ES-I3 (cell line): ENCODE measurements at regions not wholly inside any gene's neighbourhood (a gene's known extent, or its start where the extent isn't known, plus 50 kb on each side); places are given as distances from the start of the nearest gene placed in this dataset.

Experiments
- H3K36me3 ChIP-seq: 2 replicates; pipeline ENCODE4 v1.6.1; 2013; ENCODE audit warnings: mild to moderate bottlenecking, low read length, control low read depth, moderate library complexity; ENCODE audit not compliant: insufficient read depth
- H3K4me1 ChIP-seq: 2 replicates; pipeline ENCODE4 v1.6.1; 2013; ENCODE audit warnings: mild to moderate bottlenecking, control low read depth, low read length; ENCODE audit not compliant: insufficient read depth
- H3K9ac ChIP-seq: 2 replicates; pipeline ENCODE4 v1.6.1; 2013; ENCODE audit warnings: low read depth, mild to moderate bottlenecking, low read length, moderate library complexity
- H3K9me3 ChIP-seq: 2 replicates; pipeline ENCODE4 v1.6.1; 2013; ENCODE audit warnings: mild to moderate bottlenecking, low read length, moderate library complexity; ENCODE audit not compliant: control insufficient read depth, insufficient read depth

DNA sequence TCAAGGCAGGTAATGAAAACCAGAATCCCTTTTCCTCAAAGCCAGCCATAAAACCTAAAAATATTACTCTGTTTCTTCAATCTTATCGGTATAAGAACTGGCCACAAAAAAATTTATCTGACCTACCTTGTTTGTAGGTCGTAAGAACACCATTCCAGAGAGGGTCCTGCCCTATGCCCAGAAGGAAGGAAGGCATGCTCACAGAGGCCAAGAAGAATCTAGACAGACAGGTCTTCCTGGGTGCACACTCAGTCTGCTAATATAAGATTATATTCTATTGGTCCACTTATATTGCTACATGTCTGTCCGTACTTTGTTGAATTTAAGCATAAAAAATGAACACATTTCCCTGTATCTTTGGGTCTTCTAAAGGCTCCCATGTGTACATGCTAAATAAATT, 2136.1 kb upstream of the PCDH20 start:
- no peak overlapping the region for H3K9ac ChIP-seq
- H3K4me1 ChIP-seq = no peaks in the 10 kb centered on the region
- no peaks in the 10 kb centered on the region for H3K36me3 ChIP-seq
- no peaks in the 10 kb centered on the region for H3K9me3 ChIP-seq

DNA sequence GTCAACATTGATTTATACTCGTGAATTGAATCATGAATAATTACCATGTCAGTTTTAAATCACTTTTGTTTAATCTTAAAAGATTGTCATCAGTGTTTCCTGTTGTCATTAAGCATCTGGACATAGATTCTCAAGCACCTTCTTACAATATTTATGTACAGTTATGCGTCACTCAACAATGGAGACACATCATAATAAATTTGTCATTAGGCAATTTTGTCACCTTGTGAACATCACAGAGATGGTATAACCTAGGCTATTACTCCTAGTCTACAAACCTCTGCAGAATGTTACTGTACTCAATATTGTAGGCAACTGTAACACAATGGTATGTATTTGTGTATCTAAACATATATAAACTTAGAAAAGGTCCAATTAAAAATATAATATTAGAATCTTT, 2130.9 kb upstream of the PCDH20 start:
- no peak overlapping the region for H3K9ac ChIP-seq

DNA sequence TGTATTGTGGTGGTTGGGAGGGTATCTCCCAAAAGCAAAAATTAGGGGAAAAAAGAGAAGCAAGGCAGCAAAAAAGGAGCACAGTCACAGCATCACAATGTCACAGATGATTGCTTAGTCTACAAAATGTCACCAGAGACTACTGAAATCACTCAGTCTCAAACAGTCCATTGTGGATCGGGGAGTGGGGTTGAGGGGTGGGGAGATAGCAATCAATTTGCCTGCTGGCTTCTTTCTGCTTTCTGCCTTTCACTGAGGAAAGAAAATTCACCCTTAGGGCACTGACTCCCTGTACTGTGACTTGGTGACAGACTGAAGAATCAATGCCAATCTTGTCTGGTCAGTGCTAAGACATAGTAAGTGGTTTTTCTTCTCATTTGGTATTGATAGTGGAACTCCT, 2127.1 kb upstream of the PCDH20 start:
- no peaks in the 10 kb centered on the region for H3K4me1 ChIP-seq
- H3K9me3 ChIP-seq = no peaks in the 10 kb centered on the region
- no peaks in the 10 kb centered on the region for H3K36me3 ChIP-seq
- H3K9ac ChIP-seq = no peak overlapping the region

More for the DNA sequence above, 2130.9 kb upstream of the PCDH20 start:
- H3K4me1 ChIP-seq = no peaks in the 10 kb centered on the region
- H3K9me3 ChIP-seq = no peaks in the 10 kb centered on the region
- no peaks in the 10 kb centered on the region for H3K36me3 ChIP-seq

DNA sequence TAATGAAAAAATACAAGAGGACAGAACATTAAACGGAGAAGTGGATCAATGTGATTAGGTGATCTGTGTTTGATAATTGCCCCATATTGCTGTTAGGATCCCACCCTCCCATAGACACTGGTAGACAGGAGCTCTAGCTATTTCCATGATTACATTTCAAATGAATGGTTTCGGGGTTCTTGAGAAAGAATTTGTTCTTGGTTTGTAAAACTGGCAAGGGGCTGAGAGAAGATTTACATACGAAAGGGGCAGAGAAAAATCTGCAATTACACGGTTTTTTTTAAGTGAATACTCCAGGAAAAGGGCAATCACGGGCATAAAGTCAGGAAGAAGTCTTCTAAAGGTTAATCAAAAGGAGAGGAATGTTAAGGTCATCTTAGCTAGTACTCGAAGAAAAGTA, 2125.7 kb upstream of the PCDH20 start:
- Histone ChIP-seq H3K4me1 (no peaks in the 10 kb centered on the region), H3K9ac (no peak overlapping the region), H3K36me3 (no peaks in the 10 kb centered on the region), H3K9me3 (no peaks in the 10 kb centered on the region)

DNA sequence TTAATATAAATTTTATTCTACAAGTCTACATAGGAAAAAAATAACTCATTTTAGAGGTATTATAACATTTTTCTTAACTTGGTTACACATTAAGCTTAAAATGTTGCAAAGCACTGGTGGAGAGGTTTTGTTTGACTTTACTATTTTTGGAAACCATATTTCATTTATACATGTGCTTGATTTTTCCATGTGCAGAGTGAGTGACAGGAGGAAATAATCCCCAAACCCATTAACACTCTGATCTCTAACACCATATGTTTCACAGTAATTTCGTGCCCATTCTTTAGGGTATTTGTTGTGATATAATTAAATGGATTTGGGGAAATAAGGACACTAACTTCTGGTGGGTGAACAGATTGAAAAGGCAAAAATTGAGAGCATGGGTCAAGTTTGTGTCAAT, 2124.4 kb upstream of the PCDH20 start:
- no peaks in the 10 kb centered on the region for H3K36me3 ChIP-seq
- H3K9me3 ChIP-seq = no peaks in the 10 kb centered on the region
- no peak overlapping the region for H3K9ac ChIP-seq
- H3K4me1 ChIP-seq = no peaks in the 10 kb centered on the region

DNA sequence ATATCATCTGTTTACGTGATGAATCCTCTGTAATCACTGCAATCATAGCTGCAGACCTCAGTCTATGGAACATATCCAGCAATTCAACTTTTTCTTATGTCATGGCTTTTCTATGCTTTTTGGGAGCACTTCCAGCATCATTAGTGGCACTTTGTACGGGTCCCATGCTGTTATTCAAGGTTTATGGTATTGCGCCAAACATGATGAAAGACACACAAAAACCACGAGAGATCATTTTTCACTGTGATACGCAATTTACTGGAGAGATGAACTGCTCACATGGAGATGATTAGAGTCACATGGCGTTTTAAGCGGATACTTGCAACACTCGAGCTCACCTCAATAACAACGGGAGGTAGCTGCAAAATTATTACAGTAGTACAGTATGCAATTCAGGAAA, 2101.7 kb upstream of the PCDH20 start:
- no peaks in the 10 kb centered on the region for H3K4me1 ChIP-seq
- no peaks in the 10 kb centered on the region for H3K9me3 ChIP-seq
- no peaks in the 10 kb centered on the region; the same call in 1 of the 2 replicates for H3K36me3 ChIP-seq
- H3K9ac ChIP-seq = no peak overlapping the region

DNA sequence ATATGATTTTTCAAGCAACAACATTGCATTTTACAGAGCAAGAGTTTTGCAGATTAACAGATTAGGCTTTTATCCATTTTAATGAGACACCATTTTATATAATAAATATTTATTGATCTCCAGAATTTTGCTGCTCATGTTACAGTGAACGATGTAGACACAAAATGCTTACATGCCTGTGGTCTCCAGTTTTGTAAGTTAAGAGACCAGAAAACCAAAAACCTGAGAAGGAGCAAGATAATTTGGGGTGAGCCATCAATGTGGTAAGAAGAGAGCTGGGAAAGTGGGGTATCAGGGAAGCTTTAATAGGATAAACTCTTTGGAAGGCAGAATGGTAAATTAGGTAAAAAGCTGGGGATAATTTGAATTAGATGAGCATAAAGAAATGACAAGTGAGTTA, 2100.5 kb upstream of the PCDH20 start:
- H3K9ac ChIP-seq = no peak overlapping the region
- H3K36me3 ChIP-seq = no peaks in the 10 kb centered on the region; the same call in 1 of the 2 replicates
- no peaks in the 10 kb centered on the region for H3K4me1 ChIP-seq
- H3K9me3 ChIP-seq = no peaks in the 10 kb centered on the region

DNA sequence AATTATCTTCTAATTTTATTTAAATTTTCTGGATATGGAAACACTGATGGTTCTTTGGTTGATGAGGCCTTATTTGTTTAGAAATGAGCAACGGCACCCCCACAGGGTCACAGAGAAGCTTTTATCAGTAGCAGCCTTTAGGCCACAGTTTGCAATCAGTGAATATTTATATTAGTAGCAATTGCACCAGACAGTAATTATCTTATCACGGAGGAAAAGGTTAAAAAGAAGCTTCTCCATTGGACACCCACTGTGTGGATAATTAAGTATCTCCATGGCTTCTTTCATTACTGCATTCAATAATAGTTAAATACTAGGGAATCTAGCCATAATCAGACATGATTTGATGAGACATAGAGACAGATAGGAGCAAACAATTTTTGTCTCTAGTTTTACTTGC, 2099.2 kb upstream of the PCDH20 start:
- Histone ChIP-seq H3K9me3 (no peaks in the 10 kb centered on the region), H3K9ac (no peak overlapping the region), H3K4me1 (no peaks in the 10 kb centered on the region), H3K36me3 (no peaks in the 10 kb centered on the region; the same call in 1 of the 2 replicates)

DNA sequence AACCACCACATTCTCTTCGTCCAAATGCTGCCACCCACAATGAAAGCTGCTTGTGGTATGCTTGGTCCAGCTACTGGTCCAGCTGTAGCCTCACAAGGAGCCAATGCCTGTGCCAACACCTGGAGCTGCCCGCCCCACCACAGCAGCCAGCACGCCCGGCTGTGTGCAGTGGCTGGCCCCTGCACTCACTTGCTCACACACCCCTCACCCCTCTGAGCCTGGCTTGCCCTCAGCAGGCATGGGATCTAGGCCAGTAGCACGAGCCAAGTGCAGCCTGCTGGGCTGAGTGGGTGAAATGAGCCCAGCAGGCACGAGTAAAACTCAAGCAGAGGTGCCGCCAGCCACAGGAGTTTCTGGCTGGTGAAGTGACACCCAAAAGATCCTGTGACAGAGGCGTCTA, 2096.4 kb upstream of the PCDH20 start:
- H3K36me3 ChIP-seq = no peaks in the 10 kb centered on the region
- H3K9me3 ChIP-seq = no peaks in the 10 kb centered on the region
- H3K4me1 ChIP-seq = no peaks in the 10 kb centered on the region
- no peak overlapping the region for H3K9ac ChIP-seq

DNA sequence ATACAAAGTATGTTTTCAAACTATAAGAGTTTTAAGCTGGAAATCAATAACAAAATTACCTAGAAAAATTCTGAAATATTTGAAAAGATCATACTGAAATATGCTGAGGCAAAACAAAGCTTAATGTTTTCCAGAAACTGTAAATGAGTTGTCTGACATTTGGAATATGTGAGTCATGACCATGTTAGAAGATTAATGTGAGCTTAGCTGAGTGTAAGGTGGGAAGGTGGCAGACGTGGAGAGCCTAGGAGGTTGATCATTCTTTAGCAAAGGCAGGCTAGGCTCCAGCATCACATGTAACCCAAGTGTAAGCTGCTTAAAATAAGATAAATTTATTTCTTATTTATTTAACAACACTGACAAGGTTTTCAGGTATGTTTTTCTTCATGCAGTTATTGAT, 2086.1 kb upstream of the PCDH20 start:
- Histone ChIP-seq H3K9ac (no peak overlapping the region), H3K36me3 (no peaks in the 10 kb centered on the region), H3K4me1 (no peaks in the 10 kb centered on the region), H3K9me3 (no peaks in the 10 kb centered on the region)

DNA sequence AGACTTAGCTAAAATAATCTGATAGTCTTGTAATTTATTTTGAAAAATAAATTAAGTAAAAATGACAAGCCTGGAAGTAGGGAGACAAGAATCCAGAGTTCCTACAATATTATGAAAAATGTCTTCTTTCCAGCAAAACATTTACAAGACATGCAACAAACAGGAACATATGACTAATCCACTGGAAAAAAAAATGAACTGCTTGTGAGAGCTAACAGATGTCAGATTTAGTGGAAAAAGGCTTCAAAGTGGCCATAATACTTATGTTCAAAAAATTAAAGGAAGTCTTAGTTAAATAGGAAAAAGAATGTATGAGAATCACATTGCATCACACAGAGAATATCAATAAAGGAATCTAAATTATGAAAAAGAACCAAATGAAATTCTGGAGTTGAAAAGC, 2082.0 kb upstream of the PCDH20 start:
- Histone ChIP-seq H3K9me3 (no peaks in the 10 kb centered on the region), H3K4me1 (no peaks in the 10 kb centered on the region), H3K9ac (no peak overlapping the region), H3K36me3 (no peaks in the 10 kb centered on the region)

DNA sequence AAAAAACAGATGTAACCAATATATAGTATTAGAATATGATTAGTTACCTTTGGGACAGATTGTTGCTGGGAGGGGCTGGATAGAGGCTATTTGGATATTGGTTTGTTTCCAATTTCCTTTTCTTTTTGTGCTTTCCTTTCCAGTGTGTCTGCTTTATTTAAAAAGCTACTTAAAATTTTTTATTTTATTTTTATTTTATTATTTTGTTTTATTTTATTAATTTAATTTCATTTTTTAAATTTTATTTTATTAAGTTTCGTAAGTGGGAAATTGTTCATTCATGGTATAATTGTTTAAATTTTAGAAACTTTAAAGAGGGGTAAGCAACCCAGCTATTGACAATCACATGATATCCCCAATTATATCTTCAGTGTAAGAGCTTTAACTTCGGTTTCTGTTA, 2077.0 kb upstream of the PCDH20 start:
- Histone ChIP-seq H3K9me3 (no peaks in the 10 kb centered on the region), H3K4me1 (no peaks in the 10 kb centered on the region), H3K36me3 (no peaks in the 10 kb centered on the region), H3K9ac (no peak overlapping the region)

DNA sequence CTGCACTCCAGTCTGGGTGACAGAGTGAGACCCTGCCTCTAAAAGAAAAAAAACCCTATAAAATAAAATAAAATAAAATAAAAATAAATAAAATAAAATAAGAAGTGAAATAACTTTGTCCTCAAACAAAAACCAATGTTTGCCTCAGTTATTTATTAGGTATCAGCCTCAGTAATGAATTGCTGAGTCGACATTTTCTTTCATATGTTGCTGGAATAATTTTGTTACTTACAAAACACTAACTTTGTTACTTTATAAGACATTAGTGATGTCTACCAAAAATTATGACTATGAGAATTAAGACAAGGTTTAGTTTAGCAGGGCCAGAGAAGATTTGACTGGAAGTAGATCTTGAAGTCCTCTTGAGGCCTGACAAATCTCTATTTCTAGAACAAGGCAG, 2074.5 kb upstream of the PCDH20 start:
- H3K9me3 ChIP-seq = no peaks in the 10 kb centered on the region
- H3K4me1 ChIP-seq = no peaks in the 10 kb centered on the region
- H3K36me3 ChIP-seq = no peaks in the 10 kb centered on the region
- no peak overlapping the region for H3K9ac ChIP-seq

DNA sequence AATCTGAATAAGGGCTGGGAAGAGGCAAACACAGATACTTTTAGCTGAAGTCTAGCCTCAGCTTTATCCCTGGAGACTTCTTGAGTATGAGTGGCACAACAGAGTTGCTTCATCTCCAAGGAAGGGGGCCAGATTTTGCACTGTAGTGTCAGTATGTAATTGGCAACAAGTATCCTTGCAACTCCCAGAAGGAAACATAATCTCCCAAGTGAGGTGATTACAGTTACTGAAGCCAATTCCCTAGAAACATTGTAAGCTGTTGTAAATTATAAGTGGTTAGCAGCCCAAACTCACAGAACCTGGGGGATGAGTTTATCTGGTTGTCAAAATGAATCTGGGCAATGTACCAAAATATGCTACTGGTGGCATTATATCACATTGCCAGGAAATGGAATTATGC, 2065.7 kb upstream of the PCDH20 start:
- Histone ChIP-seq H3K4me1 (no peaks in the 10 kb centered on the region), H3K9me3 (no peaks in the 10 kb centered on the region), H3K36me3 (no peaks in the 10 kb centered on the region), H3K9ac (no peak overlapping the region)

DNA sequence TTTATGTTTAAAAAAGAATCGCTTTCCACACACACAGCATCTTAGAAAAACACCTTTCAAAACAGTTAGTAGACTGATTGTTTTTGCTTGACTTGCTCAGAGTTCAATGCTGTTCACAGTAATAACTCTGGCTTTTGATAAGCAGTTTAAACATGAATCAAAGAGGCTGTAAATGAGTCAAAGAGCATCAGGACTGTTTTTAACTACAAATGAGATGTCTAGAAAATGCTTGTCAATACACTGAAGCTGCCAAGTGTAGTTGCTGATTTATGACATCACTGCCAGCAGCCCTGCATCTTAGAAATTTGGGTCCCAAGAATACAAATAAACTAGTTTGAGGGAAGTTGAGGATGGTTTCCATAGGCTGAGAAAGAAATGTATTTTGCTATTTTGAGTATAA, 2057.1 kb upstream of the PCDH20 start:
- Histone ChIP-seq H3K36me3 (no peaks in the 10 kb centered on the region), H3K9ac (no peak overlapping the region), H3K9me3 (no peaks in the 10 kb centered on the region), H3K4me1 (no peaks in the 10 kb centered on the region; the same call in 1 of the 2 replicates)
